GM21723 (cell line): ENCODE measurements at regions not wholly inside any gene's neighbourhood (a gene's known extent, or its start where the extent isn't known, plus 50 kb on each side); places are given as distances from the start of the nearest gene placed in this dataset.
A peak's percentile ranks its signal among the peaks of the same experiment; 100 is the strongest.

Source experiments
- ATAC-seq: cut with Tn5 transposase; IDR thresholded peaks from one replicate; pipeline ENCODE4 v1.9.1; 2021; ENCODE audit warnings: mild to moderate bottlenecking, moderate library complexity; ENCODE audit not compliant: unreplicated experiment

- no peak for ATAC-seq
These were observed 246.3 kb upstream of the RAB4A start for GRCh38 chr1:229024528-229025130.

GRCh38 chr1:229025576-229025975 lies 245.3 kb upstream of the RAB4A start:
- ATAC-seq = no peak

GRCh38 chr1:229027158-229027557 lies 243.8 kb upstream of the RAB4A start:
- no peak for ATAC-seq

GRCh38 chr1:229027622-229028182 lies 243.2 kb upstream of the RAB4A start:
- ATAC-seq = peak; percentile 67

- ATAC-seq = no peak
These were observed 242.4 kb upstream of the RAB4A start for GRCh38 chr1:229028544-229028943.

- ATAC-seq = no peak
These were observed 241.7 kb upstream of the RAB4A start for GRCh38 chr1:229028987-229029878.

- no peak for ATAC-seq
These were observed 241.1 kb upstream of the RAB4A start for GRCh38 chr1:229029879-229030235.

- ATAC-seq = no peak
These were observed 240.3 kb upstream of the RAB4A start for GRCh38 chr1:229030630-229031029.

- ATAC-seq = no peak
These were observed 239.8 kb upstream of the RAB4A start for GRCh38 chr1:229031061-229031460.

- no peak for ATAC-seq
These were observed 239.2 kb upstream of the RAB4A start for GRCh38 chr1:229031481-229032341.

- ATAC-seq = no peak
These were observed 238.5 kb upstream of the RAB4A start for GRCh38 chr1:229032375-229032774.

GRCh38 chr1:229033480-229033879 lies 237.4 kb upstream of the RAB4A start:
- no peak for ATAC-seq

GRCh38 chr1:229034342-229034741 lies 236.6 kb upstream of the RAB4A start:
- ATAC-seq = no peak

GRCh38 chr1:229035054-229035747 lies 235.7 kb upstream of the RAB4A start:
- ATAC-seq = peak; percentile 96

GRCh38 chr1:229035748-229036082 lies 235.2 kb upstream of the RAB4A start:
- ATAC-seq = peak; percentile 34

GRCh38 chr1:229037806-229038405 lies 233.0 kb upstream of the RAB4A start:
- no peak for ATAC-seq

- no peak for ATAC-seq
These were observed 230.1 kb upstream of the RAB4A start for GRCh38 chr1:229040630-229041358.

GRCh38 chr1:229041946-229042345 lies 229.0 kb upstream of the RAB4A start:
- no peak for ATAC-seq

GRCh38 chr1:229042482-229042881 lies 228.4 kb upstream of the RAB4A start:
- ATAC-seq = no peak

GRCh38 chr1:229043115-229043514 lies 227.8 kb upstream of the RAB4A start:
- no peak for ATAC-seq
